Panc1 (cell line): ENCODE measurements at regions not wholly inside any gene's neighbourhood (a gene's known extent, or its start where the extent isn't known, plus 50 kb on each side); places are given as distances from the start of the nearest gene placed in this dataset.

ENCODE experiments used
- POLR2AphosphoS5 ChIP-seq: IDR thresholded peaks from 2 replicates; pipeline ENCODE4 v1.6.1; 2012; ENCODE audit warnings: mild to moderate bottlenecking, low read depth, low read length, moderate library complexity
- TCF7L2 ChIP-seq: IDR thresholded peaks from 2 replicates; pipeline ENCODE4 v1.6.1; 2011; ENCODE audit warnings: mild to moderate bottlenecking, low read depth, low read length, inconsistent platforms
- TF ChIP-seq, protein P1 (sequence below): fragments of 450-650 bp; IDR thresholded peaks from 2 replicates; pipeline ENCODE4 v1.5.1; 2017; ENCODE audit warnings: mild to moderate bottlenecking
- TF ChIP-seq, protein P2 (sequence below), 2 experiments: IDR thresholded peaks; 2 replicates each; pipeline ENCODE4 v1.6.1; 2011 to 2012; ENCODE audit warnings: low read depth in 2 of 2, control low read depth in 1 of 2, low read length in 1 of 2, mild to moderate bottlenecking in 1 of 2, moderate library complexity in 1 of 2; ENCODE audit not compliant: insufficient read depth in 1 of 2

- TF ChIP-seq, protein P1, sequence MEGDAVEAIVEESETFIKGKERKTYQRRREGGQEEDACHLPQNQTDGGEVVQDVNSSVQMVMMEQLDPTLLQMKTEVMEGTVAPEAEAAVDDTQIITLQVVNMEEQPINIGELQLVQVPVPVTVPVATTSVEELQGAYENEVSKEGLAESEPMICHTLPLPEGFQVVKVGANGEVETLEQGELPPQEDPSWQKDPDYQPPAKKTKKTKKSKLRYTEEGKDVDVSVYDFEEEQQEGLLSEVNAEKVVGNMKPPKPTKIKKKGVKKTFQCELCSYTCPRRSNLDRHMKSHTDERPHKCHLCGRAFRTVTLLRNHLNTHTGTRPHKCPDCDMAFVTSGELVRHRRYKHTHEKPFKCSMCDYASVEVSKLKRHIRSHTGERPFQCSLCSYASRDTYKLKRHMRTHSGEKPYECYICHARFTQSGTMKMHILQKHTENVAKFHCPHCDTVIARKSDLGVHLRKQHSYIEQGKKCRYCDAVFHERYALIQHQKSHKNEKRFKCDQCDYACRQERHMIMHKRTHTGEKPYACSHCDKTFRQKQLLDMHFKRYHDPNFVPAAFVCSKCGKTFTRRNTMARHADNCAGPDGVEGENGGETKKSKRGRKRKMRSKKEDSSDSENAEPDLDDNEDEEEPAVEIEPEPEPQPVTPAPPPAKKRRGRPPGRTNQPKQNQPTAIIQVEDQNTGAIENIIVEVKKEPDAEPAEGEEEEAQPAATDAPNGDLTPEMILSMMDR, result no peak
- TF ChIP-seq POLR2AphosphoS5 (no peak), TCF7L2 (no peak)
- TF ChIP-seq, protein P2, sequence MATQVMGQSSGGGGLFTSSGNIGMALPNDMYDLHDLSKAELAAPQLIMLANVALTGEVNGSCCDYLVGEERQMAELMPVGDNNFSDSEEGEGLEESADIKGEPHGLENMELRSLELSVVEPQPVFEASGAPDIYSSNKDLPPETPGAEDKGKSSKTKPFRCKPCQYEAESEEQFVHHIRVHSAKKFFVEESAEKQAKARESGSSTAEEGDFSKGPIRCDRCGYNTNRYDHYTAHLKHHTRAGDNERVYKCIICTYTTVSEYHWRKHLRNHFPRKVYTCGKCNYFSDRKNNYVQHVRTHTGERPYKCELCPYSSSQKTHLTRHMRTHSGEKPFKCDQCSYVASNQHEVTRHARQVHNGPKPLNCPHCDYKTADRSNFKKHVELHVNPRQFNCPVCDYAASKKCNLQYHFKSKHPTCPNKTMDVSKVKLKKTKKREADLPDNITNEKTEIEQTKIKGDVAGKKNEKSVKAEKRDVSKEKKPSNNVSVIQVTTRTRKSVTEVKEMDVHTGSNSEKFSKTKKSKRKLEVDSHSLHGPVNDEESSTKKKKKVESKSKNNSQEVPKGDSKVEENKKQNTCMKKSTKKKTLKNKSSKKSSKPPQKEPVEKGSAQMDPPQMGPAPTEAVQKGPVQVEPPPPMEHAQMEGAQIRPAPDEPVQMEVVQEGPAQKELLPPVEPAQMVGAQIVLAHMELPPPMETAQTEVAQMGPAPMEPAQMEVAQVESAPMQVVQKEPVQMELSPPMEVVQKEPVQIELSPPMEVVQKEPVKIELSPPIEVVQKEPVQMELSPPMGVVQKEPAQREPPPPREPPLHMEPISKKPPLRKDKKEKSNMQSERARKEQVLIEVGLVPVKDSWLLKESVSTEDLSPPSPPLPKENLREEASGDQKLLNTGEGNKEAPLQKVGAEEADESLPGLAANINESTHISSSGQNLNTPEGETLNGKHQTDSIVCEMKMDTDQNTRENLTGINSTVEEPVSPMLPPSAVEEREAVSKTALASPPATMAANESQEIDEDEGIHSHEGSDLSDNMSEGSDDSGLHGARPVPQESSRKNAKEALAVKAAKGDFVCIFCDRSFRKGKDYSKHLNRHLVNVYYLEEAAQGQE (IDR thresholded peaks at IDR 0.05; ENCODE audit: insufficient read depth in 1 of 2, low read depth in 2 of 2, low read length in 1 of 2), result no peak
These were observed 427.8 kb downstream of the SLC6A15 start for GRCh38 chr12:84484798-84485197.
